IPS-11a (cell line): ENCODE measurements at regions not wholly inside any gene's neighbourhood (a gene's known extent, or its start where the extent isn't known, plus 50 kb on each side); places are given as distances from the start of the nearest gene placed in this dataset.

ENCODE experiments used
- H3K4me3 ChIP-seq: one replicate; pipeline ENCODE4 v1.5.1; 2013; ENCODE audit warnings: low read depth, low read length, control low read depth

DNA sequence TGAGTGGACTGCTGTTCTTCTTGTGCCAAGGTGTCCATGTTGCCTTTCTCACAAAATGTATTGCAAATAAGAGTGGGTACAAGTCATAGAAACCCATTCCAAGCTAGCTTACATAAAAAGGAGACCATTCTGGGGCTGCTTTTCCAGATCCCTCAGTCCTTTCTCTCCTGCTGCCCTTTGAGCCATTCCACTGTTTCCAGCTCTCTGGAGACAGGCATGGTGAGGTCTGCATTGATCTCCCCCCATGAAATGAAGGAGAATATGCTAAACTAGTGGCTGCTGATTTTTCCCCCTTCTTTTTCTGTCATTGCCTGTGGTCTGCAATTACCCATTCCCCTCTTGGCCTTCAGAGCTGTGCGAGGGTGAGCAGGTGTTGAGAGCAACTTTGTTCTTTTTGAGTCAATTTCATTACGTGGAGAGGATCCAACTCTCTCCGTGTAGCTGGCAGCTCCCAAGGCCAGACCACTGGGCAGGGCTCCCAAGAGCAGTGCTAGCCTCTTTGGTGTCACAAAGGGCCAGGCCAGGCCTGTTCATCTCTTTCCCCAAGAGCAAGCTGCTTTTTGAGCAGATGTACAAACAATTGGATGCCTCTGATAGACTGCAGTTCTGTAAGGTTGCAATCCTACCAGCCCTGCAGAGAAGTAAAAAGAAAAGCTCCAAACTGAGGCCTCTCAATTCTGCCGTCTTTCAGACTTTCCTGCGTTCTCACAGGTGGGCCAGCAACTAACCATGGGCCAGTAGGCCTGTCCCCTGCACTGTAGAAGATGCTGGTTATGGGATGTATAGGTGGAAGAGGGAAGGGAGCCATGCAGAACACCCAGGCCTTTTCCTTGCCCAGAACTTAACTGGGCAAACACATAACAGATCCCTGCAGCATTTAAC, 96.1 kb upstream of the ARMC2 start:
- H3K4me3 ChIP-seq, result no peak overlapping the region

GRCh38 chr6:108752733-108753590, 95.3 kb upstream of the ARMC2 start:
- no peak overlapping the region for H3K4me3 ChIP-seq

- no peak overlapping the region for H3K4me3 ChIP-seq
Measured at GRCh38 chr6:108755257-108756240, 92.7 kb upstream of the ARMC2 start.

DNA sequence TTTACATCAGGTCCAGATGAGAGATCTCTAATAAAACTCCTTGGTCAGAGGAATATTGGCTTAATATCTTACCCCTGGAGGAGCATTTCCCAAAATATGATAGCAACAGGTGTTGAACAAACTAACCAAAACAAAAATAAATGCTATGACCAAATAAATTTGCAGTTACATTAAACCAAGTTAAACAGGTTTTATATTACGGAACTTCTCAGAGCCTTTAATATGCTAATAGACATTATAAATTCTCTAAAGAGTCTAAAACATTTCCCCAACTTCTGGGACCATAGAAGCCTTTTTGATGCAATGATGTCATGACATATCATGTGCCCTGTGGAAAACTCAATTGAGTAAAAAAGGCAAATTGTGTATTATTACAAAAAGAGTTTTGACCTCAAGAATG, 90.9 kb upstream of the ARMC2 start:
- no peak overlapping the region for H3K4me3 ChIP-seq

DNA sequence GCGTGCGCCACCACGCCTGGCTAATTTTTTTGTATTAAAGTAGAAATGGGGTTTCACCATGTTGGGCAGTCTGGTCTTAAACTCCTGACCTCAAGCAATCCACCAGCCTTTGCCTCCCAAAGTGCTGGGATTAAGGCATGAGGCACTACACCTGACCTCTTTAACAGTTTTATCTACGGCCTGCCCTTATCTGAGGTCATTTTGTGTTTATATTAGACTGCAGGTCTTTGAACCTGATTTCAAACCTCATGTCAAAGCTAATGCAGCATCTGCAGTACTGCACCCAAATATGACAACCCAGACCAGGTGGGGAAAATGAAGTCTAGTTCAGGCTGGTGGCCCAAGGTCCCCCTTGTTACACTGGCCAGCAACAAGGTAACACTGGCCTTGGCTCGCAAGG, 89.3 kb upstream of the ARMC2 start:
- no peak overlapping the region for H3K4me3 ChIP-seq

- H3K4me3 ChIP-seq, result no peak overlapping the region
Measured at GRCh38 chr6:108760126-108761050, 87.8 kb upstream of the ARMC2 start.

GRCh38 chr6:108762394-108762793, 85.8 kb upstream of the ARMC2 start:
- H3K4me3 ChIP-seq, result no peak overlapping the region

GRCh38 chr6:108763931-108764579, 84.2 kb upstream of the ARMC2 start:
- no peak overlapping the region for H3K4me3 ChIP-seq

- no peak overlapping the region for H3K4me3 ChIP-seq
Measured at GRCh38 chr6:108764580-108764950, 83.7 kb upstream of the ARMC2 start.

GRCh38 chr6:108765495-108765894, 82.7 kb upstream of the ARMC2 start:
- no peak overlapping the region for H3K4me3 ChIP-seq

- H3K4me3 ChIP-seq, result no peak overlapping the region
Measured at GRCh38 chr6:108766419-108766818, 81.8 kb upstream of the ARMC2 start.

DNA sequence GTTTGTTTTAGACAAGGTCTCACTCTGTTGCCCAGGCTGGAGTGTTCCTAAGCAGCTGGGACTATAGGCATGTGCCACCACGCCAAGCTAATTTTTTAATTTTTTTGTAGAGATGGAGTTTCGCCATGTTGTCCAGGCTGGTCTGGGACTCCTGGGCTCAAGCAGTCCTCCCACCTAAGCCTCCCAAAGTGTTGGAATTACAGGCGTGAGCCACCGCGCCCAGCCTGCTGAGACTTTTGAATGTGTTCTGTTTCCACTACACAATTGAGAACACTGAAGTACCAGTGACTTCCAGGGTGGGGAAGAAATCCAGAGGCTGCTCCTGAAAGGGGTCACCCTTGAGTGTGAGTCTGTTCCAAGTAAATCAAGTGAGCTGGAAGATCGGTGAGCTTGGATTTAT, 81.3 kb upstream of the ARMC2 start:
- no peak overlapping the region for H3K4me3 ChIP-seq

- no peak overlapping the region for H3K4me3 ChIP-seq
Measured at GRCh38 chr6:108767418-108768165, 80.6 kb upstream of the ARMC2 start.

DNA sequence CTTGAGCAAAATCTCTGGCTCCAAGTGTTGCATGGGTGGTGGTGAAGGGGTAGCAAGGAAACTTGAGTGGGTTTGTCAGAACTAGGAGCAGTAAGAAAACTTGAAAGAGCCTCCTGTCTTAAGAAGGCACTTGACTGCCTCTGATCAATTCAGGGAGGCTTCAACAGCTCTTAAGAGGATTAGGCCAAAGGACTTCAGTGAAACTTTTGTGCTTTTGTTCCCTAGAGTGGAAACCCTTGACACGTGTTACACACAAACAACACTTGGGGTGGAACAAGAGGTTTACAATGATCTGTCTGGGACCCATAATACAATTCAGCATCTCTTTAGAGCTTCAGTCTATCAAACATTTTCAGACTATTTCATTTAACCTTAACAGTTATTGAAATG, 80.1 kb upstream of the ARMC2 start:
- no peak overlapping the region for H3K4me3 ChIP-seq

DNA sequence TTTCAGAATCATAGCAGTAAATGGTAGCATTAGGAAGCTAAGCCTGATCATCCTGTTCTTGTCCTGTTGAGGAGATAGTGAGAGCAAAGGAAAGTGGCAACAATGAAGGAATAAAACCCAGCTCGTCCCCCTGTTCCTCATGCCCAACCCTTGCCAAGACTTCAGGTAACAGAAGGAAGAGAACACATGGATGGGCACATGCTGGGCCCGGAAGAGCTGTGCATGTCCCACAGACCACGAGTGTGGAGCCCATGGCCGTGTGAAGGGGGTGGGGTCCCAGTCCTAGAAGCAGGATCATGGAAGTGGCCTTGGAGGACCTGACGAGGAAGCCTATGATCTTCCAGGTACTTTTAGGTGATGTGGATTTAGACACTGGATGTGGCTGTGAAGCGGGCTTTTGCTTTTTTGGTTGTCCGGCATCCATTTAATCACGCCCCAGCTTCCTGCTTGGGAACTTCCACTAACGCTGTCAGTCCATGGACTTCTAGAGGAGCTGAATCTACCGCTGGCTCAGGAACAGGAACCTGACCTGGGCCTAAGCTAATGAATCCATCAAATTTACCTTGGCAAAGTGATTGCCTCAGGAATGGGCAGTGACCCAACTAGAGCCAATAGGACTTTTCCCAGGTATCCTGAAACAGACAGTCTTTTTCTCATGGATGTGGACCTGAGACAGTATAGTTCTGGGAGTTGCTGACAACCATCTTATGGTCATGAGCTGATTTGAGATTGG, 79.3 kb upstream of the ARMC2 start:
- no peak overlapping the region for H3K4me3 ChIP-seq

GRCh38 chr6:108771421-108771820, 76.8 kb upstream of the ARMC2 start:
- no peak overlapping the region for H3K4me3 ChIP-seq

DNA sequence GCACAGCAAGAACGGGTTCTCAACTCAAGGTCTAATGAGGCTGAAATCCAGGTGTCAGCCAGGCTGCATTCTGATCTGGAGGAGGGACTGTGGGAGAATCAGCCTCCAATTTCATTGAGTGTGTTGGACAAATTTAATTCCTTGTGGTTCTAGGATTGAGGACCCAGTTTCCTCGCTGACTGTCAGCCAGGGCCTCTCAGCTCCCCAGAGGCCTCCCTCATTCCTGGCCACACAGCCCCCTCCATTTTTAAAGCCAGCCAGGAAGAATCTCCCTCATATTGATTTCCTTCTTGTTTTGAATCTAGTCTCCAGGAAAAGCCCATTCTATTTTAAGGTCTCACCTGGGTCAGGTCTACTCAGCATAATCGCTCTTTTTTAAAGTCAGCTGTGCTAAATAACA, 73.7 kb upstream of the ARMC2 start:
- H3K4me3 ChIP-seq, result no peak overlapping the region

DNA sequence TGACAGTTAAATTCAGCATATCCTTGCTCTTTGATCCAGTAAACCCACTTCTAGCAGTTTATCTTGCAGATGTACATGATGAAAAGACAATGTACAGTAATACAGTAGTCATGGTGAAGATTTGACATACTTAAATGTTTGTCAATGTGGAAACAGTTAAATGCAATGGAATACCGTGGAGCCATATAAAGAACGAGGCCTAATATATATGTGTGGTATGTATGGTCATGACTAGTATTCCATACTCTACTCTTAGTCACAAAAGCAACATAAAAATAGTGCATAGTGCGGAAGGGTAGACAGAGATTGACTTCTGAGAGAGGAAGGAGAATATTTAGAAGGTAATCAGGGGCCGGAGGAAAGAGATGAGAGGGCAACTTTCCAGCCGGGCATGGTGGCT, 70.7 kb upstream of the ARMC2 start:
- H3K4me3 ChIP-seq, result no peak overlapping the region
